ENCODE measurements at regions not wholly inside any gene's neighbourhood (a gene's known extent, or its start where the extent isn't known, plus 50 kb on each side); places are given as distances from the start of the nearest gene placed in this dataset.

GRCh38 chr3:116640109-116640508 lies 69.5 kb upstream of the TUSC7 start:
- no peak overlapping the region for H3K27ac ChIP-seq (ENCODE audit: control insufficient read depth, insufficient read depth)
- POLR2A ChIA-PET = no interaction called here
- H3K79me2 ChIP-seq (ENCODE audit: control insufficient read depth, insufficient read depth, low read length) = no peaks in the 10 kb centered on the region
- CTCF ChIA-PET = no interaction called here
- H2AFZ ChIP-seq (ENCODE audit: control insufficient read depth, low read depth, low read length) = no peak overlapping the region
- H3K4me2 ChIP-seq (ENCODE audit: control insufficient read depth, insufficient read depth) = no peak overlapping the region
- RAD21 ChIA-PET (ENCODE audit: unreplicated experiment) = no interaction called here
- no peaks in the 10 kb centered on the region for H3K27me3 ChIP-seq (replicated peaks in 1 of 2; ENCODE audit: control insufficient read depth in 2 of 2, insufficient read depth in 2 of 2, low read length in 1 of 2)
- ATAC-seq = no peak
- in situ Hi-C loops (cut with MboI) (no loop called here), intact Hi-C loops (cut with micrococcal nuclease; ENCODE audit: unreplicated experiment) (no loop called here)
- 10% methylated on average over 3 of the region's 3 CpGs for WGBS (ENCODE audit: insufficient coverage, insufficient replicate concordance, low lambda C conversion rate, missing lambda C conversion rate)
- no peak for DNase-seq (ENCODE audit: low read depth, low spot score)
- BruUV-seq (replicated peaks) = no TSS peak
- no peaks in the 10 kb centered on the region for H4K20me1 ChIP-seq (ENCODE audit: control insufficient read depth, insufficient read depth)
- H3K9ac ChIP-seq (ENCODE audit: control insufficient read depth, insufficient read depth, low read length) = no peak overlapping the region
- no peak for FAIRE-seq
- no peak for TF ChIP-seq MLLT1 (IDR thresholded peaks at IDR 0.05)
- SMC1A ChIA-PET (ENCODE audit: uncharacterized antibody, unreplicated experiment) = interaction anchor here (0.5 kb wide), 1 partner anchor 41 kb away, joined by 3 read pairs; no protein-coding TSS in a partner anchor
- H3K36me3 ChIP-seq (ENCODE audit: control insufficient read depth in 2 of 2, insufficient read depth in 2 of 2, low read length in 1 of 2) = no peaks in the 10 kb centered on the region
- no peaks in the 10 kb centered on the region for H3K9me3 ChIP-seq (replicated peaks; ENCODE audit: control insufficient read depth, insufficient read depth, low read length)
- no peak overlapping the region for H3K4me3 ChIP-seq
- no peaks in the 10 kb centered on the region for H3K4me1 ChIP-seq (ENCODE audit: control insufficient read depth, insufficient read depth, low read length)

GRCh38 chr3:116643001-116643400 lies 66.6 kb upstream of the TUSC7 start:
- no peak for FAIRE-seq
- no peak overlapping the region for H2AFZ ChIP-seq (ENCODE audit: control insufficient read depth, low read depth, low read length)
- BruUV-seq (replicated peaks) = no TSS peak
- no peak overlapping the region for H3K4me3 ChIP-seq
- no peak overlapping the region for H3K4me2 ChIP-seq (ENCODE audit: control insufficient read depth, insufficient read depth)
- intact Hi-C loops (cut with micrococcal nuclease; ENCODE audit: unreplicated experiment) (no loop called here), in situ Hi-C loops (cut with MboI) (no loop called here)
- CTCF ChIA-PET = no interaction called here
- no peaks in the 10 kb centered on the region for H3K79me2 ChIP-seq (ENCODE audit: control insufficient read depth, insufficient read depth, low read length)
- no peaks in the 10 kb centered on the region for H3K36me3 ChIP-seq (ENCODE audit: control insufficient read depth in 2 of 2, insufficient read depth in 2 of 2, low read length in 1 of 2)
- no peaks in the 10 kb centered on the region for H3K9me3 ChIP-seq (replicated peaks; ENCODE audit: control insufficient read depth, insufficient read depth, low read length)
- H3K27ac ChIP-seq (ENCODE audit: control insufficient read depth, insufficient read depth) = no peak overlapping the region
- POLR2A ChIA-PET = no interaction called here
- RAD21 ChIA-PET (ENCODE audit: unreplicated experiment) = no interaction called here
- H3K4me1 ChIP-seq (ENCODE audit: control insufficient read depth, insufficient read depth, low read length) = no peaks in the 10 kb centered on the region
- H3K9ac ChIP-seq (ENCODE audit: control insufficient read depth, insufficient read depth, low read length) = no peak overlapping the region
- H3K27me3 ChIP-seq (replicated peaks in 1 of 2; ENCODE audit: control insufficient read depth in 2 of 2, insufficient read depth in 2 of 2, low read length in 1 of 2) = no peaks in the 10 kb centered on the region
- SMC1A ChIA-PET (ENCODE audit: uncharacterized antibody, unreplicated experiment) = no interaction called here
- no peaks in the 10 kb centered on the region for H4K20me1 ChIP-seq (ENCODE audit: control insufficient read depth, insufficient read depth)
- no peak for ATAC-seq
- no peak for DNase-seq (ENCODE audit: low read depth, low spot score)
- TF ChIP-seq ZNF207 (IDR thresholded peaks at IDR 0.05; ENCODE audit: borderline replicate concordance) (no peak), RB1 (IDR thresholded peaks at IDR 0.05; ENCODE audit: borderline replicate concordance) (no peak), NFXL1 (IDR thresholded peaks at IDR 0.05; ENCODE audit: borderline replicate concordance) (no peak), ZNF24 (IDR thresholded peaks at IDR 0.05) (no peak), PAX5 (IDR thresholded peaks at IDR 0.05; ENCODE audit: borderline replicate concordance, low read depth, low read length) (no peak), RUNX3 (IDR thresholded peaks at IDR 0.05; ENCODE audit: low read length) (no peak), CTCF (IDR thresholded peaks at IDR 0.05 in 2 of 3, conservative IDR thresholded peaks at IDR 0.05 in 1 of 3; ENCODE audit: control insufficient read depth in 2 of 3, extremely low read depth in 1 of 3, insufficient read depth in 1 of 3, low read depth in 3 of 3, low read length in 3 of 3) (no peak), CREB1 (IDR thresholded peaks at IDR 0.05; ENCODE audit: low read depth) (no peak), REST (IDR thresholded peaks at IDR 0.05; ENCODE audit: low read depth, low read length) (no peak)
- TF ChIP-seq, protein P1, sequence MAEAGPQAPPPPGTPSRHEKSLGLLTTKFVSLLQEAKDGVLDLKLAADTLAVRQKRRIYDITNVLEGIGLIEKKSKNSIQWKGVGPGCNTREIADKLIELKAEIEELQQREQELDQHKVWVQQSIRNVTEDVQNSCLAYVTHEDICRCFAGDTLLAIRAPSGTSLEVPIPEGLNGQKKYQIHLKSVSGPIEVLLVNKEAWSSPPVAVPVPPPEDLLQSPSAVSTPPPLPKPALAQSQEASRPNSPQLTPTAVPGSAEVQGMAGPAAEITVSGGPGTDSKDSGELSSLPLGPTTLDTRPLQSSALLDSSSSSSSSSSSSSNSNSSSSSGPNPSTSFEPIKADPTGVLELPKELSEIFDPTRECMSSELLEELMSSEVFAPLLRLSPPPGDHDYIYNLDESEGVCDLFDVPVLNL (IDR thresholded peaks at IDR 0.05; ENCODE audit: low read depth, low read length) = no peak

All from GM12878 (cell line).